ENCODE measurements at regions not wholly inside any gene's neighbourhood (a gene's known extent, or its start where the extent isn't known, plus 50 kb on each side); places are given as distances from the start of the nearest gene placed in this dataset.

DNA sequence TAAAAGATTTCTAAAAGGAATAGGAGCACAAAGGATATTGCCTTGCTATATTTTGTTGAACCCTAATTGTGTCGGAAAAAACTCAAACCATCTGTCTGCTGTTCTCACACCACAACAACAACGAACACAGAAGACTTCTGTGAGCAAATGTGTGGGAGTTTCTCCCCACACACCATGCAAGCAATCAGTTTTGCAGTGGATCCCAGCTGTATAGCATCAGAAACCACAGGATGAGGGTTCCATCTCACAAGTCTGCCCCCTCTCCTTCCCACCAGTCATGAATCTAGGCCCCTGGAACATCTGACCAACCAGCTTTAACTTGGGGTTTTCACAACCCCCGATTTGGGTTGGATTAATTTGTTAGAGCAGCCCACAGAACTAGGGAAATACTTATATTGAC lies 91.3 kb upstream of the SLC4A7 start:
- TF ChIP-seq EZH2 (optimal IDR thresholded peaks at IDR 0.05; ENCODE audit: low read depth, low read length) (no peak), EZH2phosphoT487 (IDR thresholded peaks at IDR 0.05; ENCODE audit: low read length) (no peak), CTCF (IDR thresholded peaks at IDR 0.05; ENCODE audit: low read length) (no peak)
- no peaks in the 10 kb centered on the region for H3K36me3 ChIP-seq (replicated peaks; ENCODE audit: insufficient read depth, low read length)
- no peak overlapping the region for H3K27ac ChIP-seq (ENCODE audit: low read length)
- H3K4me3 ChIP-seq (ENCODE audit: low read length), result no peak overlapping the region
- no peaks in the 10 kb centered on the region for H4K20me1 ChIP-seq (ENCODE audit: insufficient read depth, low read length)
- H3F3A ChIP-seq (ENCODE audit: insufficient read depth, low read length), result no peaks in the 10 kb centered on the region
- no peaks in the 10 kb centered on the region for H3K9me2 ChIP-seq (replicated peaks; ENCODE audit: insufficient read depth, low read length)
- H3K27me3 ChIP-seq (replicated peaks; ENCODE audit: insufficient read depth, low read length), result no peaks in the 10 kb centered on the region
- H3K4me2 ChIP-seq (ENCODE audit: low read depth, low read length), result no peak overlapping the region
- no peak overlapping the region for H3K9ac ChIP-seq (ENCODE audit: low read length)
- no peaks in the 10 kb centered on the region for H3K79me2 ChIP-seq (ENCODE audit: low read length)
- no peak for DNase-seq
- no peak overlapping the region for H2AFZ ChIP-seq (ENCODE audit: low read length)
- H3K9me3 ChIP-seq (replicated peaks; ENCODE audit: insufficient read depth, low read length), result no peaks in the 10 kb centered on the region
- no peaks in the 10 kb centered on the region for H3K4me1 ChIP-seq (ENCODE audit: low read length)

DNA sequence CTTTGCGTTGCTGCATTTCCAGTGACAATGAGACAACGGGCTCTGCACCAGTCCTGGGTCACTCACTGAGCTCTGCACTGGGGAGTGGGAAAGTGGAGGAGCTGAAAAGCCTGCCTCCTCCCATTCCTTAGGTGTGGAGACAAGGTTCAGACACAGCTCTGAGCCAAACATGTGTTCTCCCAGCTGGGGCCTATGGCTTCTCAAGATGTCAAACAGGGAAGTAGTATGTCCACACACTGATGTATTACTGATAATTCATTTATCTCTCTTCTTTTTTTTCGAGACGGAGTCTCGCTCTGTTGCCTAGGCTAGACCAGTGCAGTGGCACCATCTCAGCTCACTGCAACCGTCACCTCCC lies 90.2 kb upstream of the SLC4A7 start:
- H3K4me1 ChIP-seq (ENCODE audit: low read length), result no peaks in the 10 kb centered on the region
- no peak overlapping the region for H2AFZ ChIP-seq (ENCODE audit: low read length)
- H3K27ac ChIP-seq (ENCODE audit: low read length), result no peak overlapping the region
- H4K20me1 ChIP-seq (ENCODE audit: insufficient read depth, low read length), result no peaks in the 10 kb centered on the region
- no peaks in the 10 kb centered on the region for H3K9me3 ChIP-seq (replicated peaks; ENCODE audit: insufficient read depth, low read length)
- no peaks in the 10 kb centered on the region for H3F3A ChIP-seq (ENCODE audit: insufficient read depth, low read length)
- no peak for TF ChIP-seq EZH2 (optimal IDR thresholded peaks at IDR 0.05; ENCODE audit: low read depth, low read length)
- no peak for TF ChIP-seq EZH2phosphoT487 (IDR thresholded peaks at IDR 0.05; ENCODE audit: low read length)
- TF ChIP-seq CTCF (IDR thresholded peaks at IDR 0.05; ENCODE audit: low read length), result no peak
- DNase-seq, result no peak
- no peaks in the 10 kb centered on the region for H3K79me2 ChIP-seq (ENCODE audit: low read length)
- no peaks in the 10 kb centered on the region for H3K9me2 ChIP-seq (replicated peaks; ENCODE audit: insufficient read depth, low read length)
- no peak overlapping the region for H3K4me3 ChIP-seq (ENCODE audit: low read length)
- no peak overlapping the region for H3K4me2 ChIP-seq (ENCODE audit: low read depth, low read length)
- H3K36me3 ChIP-seq (replicated peaks; ENCODE audit: insufficient read depth, low read length), result no peaks in the 10 kb centered on the region
- H3K9ac ChIP-seq (ENCODE audit: low read length), result no peak overlapping the region
- no peaks in the 10 kb centered on the region for H3K27me3 ChIP-seq (replicated peaks; ENCODE audit: insufficient read depth, low read length)

- Histone ChIP-seq H3K27me3 (replicated peaks; ENCODE audit: insufficient read depth, low read length) (no peaks in the 10 kb centered on the region), H3K9ac (ENCODE audit: low read length) (no peak overlapping the region), H3K27ac (ENCODE audit: low read length) (no peak overlapping the region), H4K20me1 (ENCODE audit: insufficient read depth, low read length) (no peaks in the 10 kb centered on the region), H3K4me2 (ENCODE audit: low read depth, low read length) (no peak overlapping the region), H3K9me3 (replicated peaks; ENCODE audit: insufficient read depth, low read length) (no peaks in the 10 kb centered on the region), H3K36me3 (replicated peaks; ENCODE audit: insufficient read depth, low read length) (no peaks in the 10 kb centered on the region), H3K4me3 (ENCODE audit: low read length) (no peak overlapping the region), H3F3A (ENCODE audit: insufficient read depth, low read length) (no peaks in the 10 kb centered on the region), H3K4me1 (ENCODE audit: low read length) (no peaks in the 10 kb centered on the region), H2AFZ (ENCODE audit: low read length) (no peak overlapping the region), H3K9me2 (replicated peaks; ENCODE audit: insufficient read depth, low read length) (no peaks in the 10 kb centered on the region), H3K79me2 (ENCODE audit: low read length) (no peaks in the 10 kb centered on the region)
- TF ChIP-seq EZH2phosphoT487 (IDR thresholded peaks at IDR 0.05; ENCODE audit: low read length) (no peak), EZH2 (optimal IDR thresholded peaks at IDR 0.05; ENCODE audit: low read depth, low read length) (no peak), CTCF (IDR thresholded peaks at IDR 0.05; ENCODE audit: low read length) (no peak)
- no peak for DNase-seq
Observed at GRCh38 chr3:27573780-27574437, 89.7 kb upstream of the SLC4A7 start.

All from MM.1S (cell line).